Heart right ventricle (tissue), 16 donors: ENCODE measurements at regions not wholly inside any gene's neighbourhood (a gene's known extent, or its start where the extent isn't known, plus 50 kb on each side); places are given as distances from the start of the nearest gene placed in this dataset.

Experiments
- ATAC-seq, 8 donors: fragments of 200-7000 bp; cut with Tn5 transposase; one replicate each; pipeline ENCODE4 v1.9.1; 2020; ENCODE audit warnings: mild to moderate bottlenecking in 8 of 8, moderate library complexity in 8 of 8, moderate number of reproducible peaks in 1 of 8
- DNase-seq, 2 donors: peaks; one replicate each; pipeline ENCODE4 v3.0.0-alpha.2; 2020
- H3K27ac ChIP-seq, 10 donors: fragments of 200-600 bp; sonication (generic) in 2 of 10; one replicate each; pipeline versions ENCODE4 v1.5.0 to v1.8.0; 2020 to 2022; ENCODE audit warnings: mild to moderate bottlenecking in 3 of 10
- H3K27me3 ChIP-seq, 7 donors: fragments of 200-600 bp; one replicate each; pipeline ENCODE4 v1.8.0; 2021 to 2022; ENCODE audit warnings: mild to moderate bottlenecking in 2 of 7
- H3K36me3 ChIP-seq, 9 donors: fragments of 200-600 bp; sonication (generic) in 1 of 9; one replicate each; pipeline versions ENCODE4 v1.5.0 to v1.8.0; 2020 to 2022; ENCODE audit warnings: mild to moderate bottlenecking in 2 of 9
- H3K4me1 ChIP-seq, 9 donors: fragments of 200-600 bp; sonication (generic) in 1 of 9; one replicate each; pipeline versions ENCODE4 v1.5.0 to v1.8.0; 2020 to 2022; ENCODE audit warnings: mild to moderate bottlenecking in 4 of 9
- H3K4me3 ChIP-seq, 10 donors: fragments of 200-600 bp; sonication (generic) in 2 of 10; one replicate each; pipeline versions ENCODE4 v1.5.0 to v1.8.0; 2020 to 2022; ENCODE audit warnings: mild to moderate bottlenecking in 7 of 10, moderate library complexity in 2 of 10
- H3K9me3 ChIP-seq, 11 donors: fragments of 200-600 bp in 10 of 11; sonication (generic) in 2 of 11; one replicate each; pipeline versions ENCODE4 v1.5.0 to v1.8.0; 2013 to 2022; ENCODE audit warnings: mild to moderate bottlenecking in 2 of 11, control low read depth in 1 of 11, moderate library complexity in 1 of 11
- CTCF ChIP-seq, 9 donors: fragments of 200-600 bp; sonication (generic) in 2 of 9; IDR thresholded peaks; one replicate each; pipeline versions ENCODE4 v1.5.0 to v1.8.0; 2021 to 2022; ENCODE audit warnings: antibody characterized with exemption in 9 of 9, mild to moderate bottlenecking in 5 of 9, moderate library complexity in 1 of 9
- WGBS, 2 donors: extraction: QIAGEN DNeasy Blood & Tissue Kit; methylation state at CpG; one replicate each; pipeline ENCODE4 v1.1.7; 2013; ENCODE audit warnings: inconsistent platforms in 1 of 2; 5-methylcytosine and 5-hydroxymethylcytosine counted together
- intact Hi-C, 10 donors: fragments of 100-400 bp; cut with DNase I; formaldehyde crosslinking; loops; one replicate each; pipeline versions ENCODE4 v1.11.1 to v1.14.2; 2022
- donor health status: Arrhythmogenic right ventricular cardiomyopathy.
- donor health status: ischemic (EF 13 %, LVEDD 7.1; RV severe dilation, severe dysfunction).
- donor health status: healthy with polysubstance abuse.
- donor health status: DM: no; HTN: yes; CAD: no.
- donor health status: DM: no; HTN: no; CAD: no.
- donor health status: ischemic (EF 25% LVEDD 6.9; RV normal size, moderate dysfunction).
- donor health status: ischemic (EF 25% LVEDD 5.7; RV mildly dilated, moderate dysfunction).
- donor health status: healthy.
- donor health status: DM: yes; HTN: yes; CAD: no.
- donor health status: Ischemic cardiomyopathy.
- donor health status: ischemic (EF 35%, LVEDD 5.7; RV mildly dilated, moderate dysfunction).
- donor health status: nonischemic (EF 11% LVEDD 7.7; RV severe dilation, severe dysfunction).
- donor health status: DM: yes; HTN: yes; CAD: no.
- donor health status: PGD.
- donor health status: ischemic (EF 29% LVEDD 5.4; RV normal size, mild dysfunction).
- donor health status: nonischemic (EF 23%, LVEDD 6.1; RV moderate dilation, normal function).

GRCh38 chr5:72604111-72604797 lies 97.0 kb upstream of the ZNF366 start:
- H3K4me3 ChIP-seq, result no peak overlapping the region
- ATAC-seq (peak in 4 of 8 donors; percentile 12 to 57 (median 36)), DNase-seq (no peak)
- H3K9me3 ChIP-seq, result peaks cover 0 to 3% (median 0%) of the 10 kb centered on the region in 11 donors
- peak overlapping the region in 1 of 10 donors; percentile 36 for H3K27ac ChIP-seq
- peaks cover 0 to 26% (median 0%) of the 10 kb centered on the region in 9 donors for H3K4me1 ChIP-seq
- H3K27me3 ChIP-seq, result no peaks in the 10 kb centered on the region
- no peak for TF ChIP-seq CTCF (IDR thresholded peaks at IDR 0.05)
- WGBS, 2 donors, result 66 to 68% methylated on average over 11 of the region's 11 CpGs
- intact Hi-C loops, result no loop called here
- H3K36me3 ChIP-seq, result no peaks in the 10 kb centered on the region

DNA sequence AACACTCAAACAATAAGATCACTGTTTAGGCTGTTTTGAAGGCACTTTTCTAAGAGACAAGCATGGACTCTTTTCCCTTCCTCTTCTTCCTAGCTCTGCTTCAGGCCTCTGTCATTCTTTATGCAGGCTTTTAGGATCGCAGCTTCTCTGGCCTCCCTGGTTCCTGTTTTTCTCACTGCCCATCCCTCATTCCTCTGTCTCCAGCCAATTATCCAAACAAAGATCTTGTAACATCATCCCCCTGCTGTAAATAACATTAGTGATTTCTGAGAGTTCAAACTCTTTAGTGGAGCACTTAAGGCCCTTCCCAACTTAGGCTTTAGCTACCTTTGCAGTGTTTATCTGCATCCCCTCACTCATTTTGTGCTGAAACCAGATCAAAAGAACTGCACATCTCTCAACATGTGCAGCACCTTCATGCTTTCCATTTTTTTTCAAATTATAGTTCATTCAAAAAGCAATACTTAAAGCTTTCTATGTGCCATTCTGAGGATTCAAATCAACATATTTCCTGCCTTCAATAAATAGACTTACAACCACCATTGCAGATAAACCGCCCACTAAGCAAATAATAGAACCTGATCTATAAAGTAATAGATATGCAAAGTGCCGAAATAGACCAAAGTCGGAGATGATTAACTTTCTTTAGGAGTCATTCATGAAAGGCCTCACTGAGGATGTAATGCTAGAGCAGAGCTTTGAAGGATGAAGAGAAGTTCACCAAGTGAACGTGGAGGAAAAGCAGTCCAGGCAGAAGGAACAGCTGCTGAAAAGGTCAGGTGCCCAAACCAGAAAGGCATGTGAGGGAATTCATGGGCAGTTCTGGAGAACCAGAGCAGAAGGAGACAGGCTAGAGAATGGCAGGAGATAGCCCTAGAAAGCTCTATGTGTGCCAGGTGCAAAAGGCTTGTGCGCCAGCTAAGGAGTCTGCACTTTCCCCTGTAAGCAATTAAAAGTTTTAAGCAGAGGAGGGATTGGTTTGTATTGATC lies 95.8 kb upstream of the ZNF366 start:
- H3K9me3 ChIP-seq, result peaks cover 0 to 10% (median 0%) of the 10 kb centered on the region in 11 donors
- ATAC-seq, result no peak
- intact Hi-C loops, result no loop called here
- TF ChIP-seq CTCF (IDR thresholded peaks at IDR 0.05), result no peak
- 92 to 93% methylated on average over 6 of the region's 6 CpGs for WGBS, 2 donors
- H3K27me3 ChIP-seq, result no peaks in the 10 kb centered on the region
- peaks cover 0 to 39% (median 4%) of the 10 kb centered on the region in 9 donors for H3K4me1 ChIP-seq
- peak overlapping the region in 1 of 10 donors; percentile 36 for H3K27ac ChIP-seq
- H3K36me3 ChIP-seq, result no peaks in the 10 kb centered on the region
- no peak overlapping the region for H3K4me3 ChIP-seq
- DNase-seq, result no peak

- no peaks in the 10 kb centered on the region for H3K36me3 ChIP-seq
- no peak for DNase-seq
- H3K4me1 ChIP-seq, result peaks cover 0 to 50% (median 11%) of the 10 kb centered on the region in 9 donors
- WGBS, 2 donors, result 83 to 93% methylated on average over 1 of the region's 1 CpG
- no peak for TF ChIP-seq CTCF (IDR thresholded peaks at IDR 0.05)
- peaks cover 0 to 10% (median 0%) of the 10 kb centered on the region in 11 donors for H3K9me3 ChIP-seq
- H3K27me3 ChIP-seq, result no peaks in the 10 kb centered on the region
- H3K27ac ChIP-seq, result no peak overlapping the region
- no peak overlapping the region for H3K4me3 ChIP-seq
- no peak for ATAC-seq
- intact Hi-C loops, result no loop called here
Measured at GRCh38 chr5:72601861-72602260, 94.7 kb upstream of the ZNF366 start.

GRCh38 chr5:72600391-72600981 lies 93.3 kb upstream of the ZNF366 start:
- WGBS, 2 donors, result 82 to 90% methylated on average over 3 of the region's 3 CpGs
- H3K4me3 ChIP-seq, result no peak overlapping the region
- peaks cover 0 to 10% (median 0%) of the 10 kb centered on the region in 11 donors for H3K9me3 ChIP-seq
- no peaks in the 10 kb centered on the region for H3K27me3 ChIP-seq
- DNase-seq (no peak), ATAC-seq (peak in 1 of 8 donors; percentile 28)
- no peak for TF ChIP-seq CTCF (IDR thresholded peaks at IDR 0.05)
- intact Hi-C loops, result no loop called here
- peaks cover 0 to 54% (median 18%) of the 10 kb centered on the region in 9 donors for H3K4me1 ChIP-seq
- H3K36me3 ChIP-seq, result no peaks in the 10 kb centered on the region
- peak overlapping the region in 1 of 10 donors; percentile 75 for H3K27ac ChIP-seq
